GM23338 (cell line): ENCODE measurements at regions not wholly inside any gene's neighbourhood (a gene's known extent, or its start where the extent isn't known, plus 50 kb on each side); places are given as distances from the start of the nearest gene placed in this dataset.

Source experiments
- ATAC-seq: fragments of 200-7000 bp; cut with Tn5 transposase; 3 replicates; pipeline ENCODE4 v1.9.1; 2020
- DNase-seq: peaks from one replicate; pipeline ENCODE4 v3.0.0-alpha.2; 2015; ENCODE audit warnings: low spot score
- H2AFZ ChIP-seq: fragments of 200-600 bp; sonication (generic); 2 replicates; pipeline ENCODE4 v1.8.0; 2016; ENCODE audit warnings: antibody characterized with exemption, mild to moderate bottlenecking, moderate library complexity
- H3F3A ChIP-seq: fragments of 200-600 bp; sonication (generic); replicated peaks from 2 replicates; pipeline ENCODE4 v1.8.0; 2017; ENCODE audit warnings: antibody characterized with exemption, mixed run types, low read depth
- H3K27ac ChIP-seq: fragments of 200-600 bp; sonication (generic); 2 replicates; pipeline ENCODE4 v1.6.1; 2016; ENCODE audit warnings: low read depth
- H3K27me3 ChIP-seq: fragments of 200-600 bp; sonication (generic); 2 replicates; pipeline ENCODE4 v1.8.0; 2016; ENCODE audit warnings: mild to moderate bottlenecking, mixed run types, moderate library complexity; ENCODE audit not compliant: insufficient read depth
- H3K36me3 ChIP-seq: fragments of 200-600 bp; sonication (generic); 2 replicates; pipeline ENCODE4 v1.8.0; 2016; ENCODE audit warnings: mild to moderate bottlenecking; ENCODE audit not compliant: insufficient read depth
- H3K4me1 ChIP-seq: fragments of 200-600 bp; sonication (generic); 2 replicates; pipeline ENCODE4 v1.8.0; 2016; ENCODE audit warnings: mild to moderate bottlenecking, moderate library complexity; ENCODE audit not compliant: insufficient read depth
- H3K4me2 ChIP-seq: fragments of 200-600 bp; sonication (generic); 2 replicates; pipeline ENCODE4 v1.7.1; 2017; ENCODE audit warnings: mixed run types
- H3K4me3 ChIP-seq: fragments of 200-600 bp; sonication (generic); 2 replicates; pipeline ENCODE4 v1.6.1; 2016; ENCODE audit warnings: mixed run types
- H3K79me2 ChIP-seq: fragments of 200-600 bp; sonication (generic); replicated peaks from 2 replicates; pipeline ENCODE4 v1.8.0; 2017; ENCODE audit warnings: mild to moderate bottlenecking; ENCODE audit not compliant: insufficient read depth
- H3K9me2 ChIP-seq: fragments of 200-600 bp; sonication (generic); 2 replicates; pipeline ENCODE4 v1.8.0; 2017; ENCODE audit not compliant: insufficient read depth
- H4K20me1 ChIP-seq: fragments of 200-600 bp; sonication (generic); replicated peaks from 2 replicates; pipeline ENCODE4 v1.8.0; 2017; ENCODE audit warnings: mild to moderate bottlenecking; ENCODE audit not compliant: insufficient read depth
- H3K27ac Mint-ChIP-seq: 2 replicates; pipeline ENCODE4 v1.8.0; 2020; ENCODE audit warnings: inconsistent platforms, mild to moderate bottlenecking, moderate library complexity, mixed read lengths
- H3K27me3 Mint-ChIP-seq: 3 replicates; pipeline ENCODE4 v1.8.0; 2022; ENCODE audit warnings: low read depth, mild to moderate bottlenecking, moderate library complexity, mixed read lengths, inconsistent platforms; ENCODE audit not compliant: insufficient read depth, poor library complexity
- H3K36me3 Mint-ChIP-seq: 3 replicates; pipeline ENCODE4 v1.8.0; 2021; ENCODE audit warnings: low read depth, mild to moderate bottlenecking, inconsistent platforms, moderate library complexity, mixed read lengths
- H3K4me1 Mint-ChIP-seq: 3 replicates; pipeline ENCODE4 v1.8.0; 2020; ENCODE audit warnings: mild to moderate bottlenecking, inconsistent platforms, mixed read lengths
- H3K4me3 Mint-ChIP-seq: 3 replicates; pipeline ENCODE4 v1.8.0; 2021; ENCODE audit warnings: moderate library complexity, mild to moderate bottlenecking, inconsistent platforms, mixed read lengths
- H3K9me3 Mint-ChIP-seq: 3 replicates; pipeline ENCODE4 v1.8.0; 2020; ENCODE audit warnings: moderate library complexity, mild to moderate bottlenecking, inconsistent platforms, mixed read lengths
- CREB1 ChIP-seq: fragments of 250-450 bp; sonication (Bioruptor Pico); IDR thresholded peaks from 2 replicates; pipeline ENCODE4 v1.5.0; 2020; ENCODE audit warnings: low read depth, mild to moderate bottlenecking, moderate library complexity
- EZH2 ChIP-seq: fragments of 200-600 bp; sonication (generic); IDR thresholded peaks from one replicate; pipeline ENCODE4 v1.8.0; 2017; ENCODE audit warnings: antibody characterized with exemption, mild to moderate bottlenecking, low read depth; ENCODE audit not compliant: unreplicated experiment
- EZH2phosphoT487 ChIP-seq: fragments of 200-600 bp; sonication (generic); IDR thresholded peaks from one replicate; pipeline ENCODE4 v1.8.1; 2018; ENCODE audit warnings: antibody characterized with exemption; ENCODE audit not compliant: unreplicated experiment
- JUNB ChIP-seq: IDR thresholded peaks from one replicate; pipeline ENCODE4 v1.6.1; 2016; ENCODE audit warnings: antibody characterized with exemption; ENCODE audit not compliant: unreplicated experiment
- NANOG ChIP-seq: IDR thresholded peaks from 2 replicates; pipeline ENCODE4 v1.6.1; 2016; ENCODE audit warnings: antibody characterized with exemption, borderline replicate concordance
- POLR2AphosphoS5 ChIP-seq: IDR thresholded peaks from 2 replicates; pipeline ENCODE4 v1.6.1; 2016; ENCODE audit warnings: antibody characterized with exemption, low read depth
- STAT1 ChIP-seq: IDR thresholded peaks from one replicate; pipeline ENCODE4 v1.6.1; 2016; ENCODE audit warnings: antibody characterized with exemption; ENCODE audit not compliant: unreplicated experiment
- ZNF114 ChIP-seq: fragments of 250-450 bp; sonication (Bioruptor Pico); IDR thresholded peaks from 2 replicates; pipeline ENCODE4 v1.5.0; 2020; ENCODE audit warnings: mild to moderate bottlenecking, moderate library complexity
- ZNF331 ChIP-seq: fragments of 250-450 bp; sonication (Bioruptor Pico); IDR thresholded peaks from 2 replicates; pipeline ENCODE4 v1.5.0; 2020; ENCODE audit warnings: low read depth, mild to moderate bottlenecking, moderate library complexity
- TF ChIP-seq, protein P1 (sequence below): IDR thresholded peaks from 2 replicates; pipeline ENCODE4 v1.6.1; 2016; ENCODE audit warnings: antibody characterized with exemption
- TF ChIP-seq, protein P2 (sequence below): IDR thresholded peaks from one replicate; pipeline ENCODE4 v1.6.1; 2018; ENCODE audit warnings: antibody characterized with exemption; ENCODE audit not compliant: unreplicated experiment
- TF ChIP-seq, protein P3 (sequence below), 2 experiments: fragments of 200-600 bp in 1 of 2; sonication (generic) in 1 of 2; conservative IDR thresholded peaks; 2 replicates each; pipeline versions ENCODE4 v1.5.1 to v1.6.1; 2016 to 2017; ENCODE audit warnings: antibody characterized with exemption in 2 of 2, low read depth in 2 of 2, mild to moderate bottlenecking in 2 of 2, moderate library complexity in 1 of 2
- TF ChIP-seq, protein P4 (sequence below): fragments of 250-450 bp; sonication (Bioruptor Pico); IDR thresholded peaks from 2 replicates; pipeline ENCODE4 v1.5.0; 2020; ENCODE audit warnings: mild to moderate bottlenecking, moderate library complexity

DNA sequence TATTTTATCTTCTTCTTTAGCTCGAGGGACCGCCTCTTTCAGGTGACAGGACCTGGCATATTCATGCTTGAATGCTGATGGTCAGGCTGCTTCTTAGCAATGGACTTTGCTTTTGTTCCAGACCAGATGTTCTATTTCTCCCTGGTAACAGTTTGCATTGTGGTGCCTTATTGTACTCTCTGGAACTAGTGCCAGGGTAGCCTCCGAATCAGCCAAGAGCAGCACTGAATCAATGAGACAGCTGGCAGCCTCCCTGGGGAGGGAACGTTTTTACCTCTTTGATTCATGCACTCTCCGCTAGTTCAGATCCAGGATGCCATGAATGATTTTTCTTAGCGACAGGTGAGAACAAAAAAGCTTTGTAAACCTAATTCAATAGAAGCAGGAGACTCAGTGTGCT is 54.1 kb upstream of the NXPH1 start:
- H3K27me3 Mint-ChIP-seq = no peaks in the 10 kb centered on the region
- no peak for DNase-seq
- Histone ChIP-seq H3K4me1 (peaks cover 22% of the 10 kb centered on the region), H3K9me2 (peaks cover 10% of the 10 kb centered on the region; the same call in 1 of the 2 replicates), H4K20me1 (no peaks in the 10 kb centered on the region), H3K4me3 (no peak overlapping the region), H3K36me3 (no peaks in the 10 kb centered on the region), H3K79me2 (no peaks in the 10 kb centered on the region), H3K27ac (no peak overlapping the region), H3K4me2 (peak overlapping the region; percentile 28; the same call in 1 of the 2 replicates), H3K27me3 (no peaks in the 10 kb centered on the region), H3F3A (no peaks in the 10 kb centered on the region), H2AFZ (peak overlapping the region; percentile 49; the same call in 1 of the 2 replicates)
- H3K36me3 Mint-ChIP-seq = peaks cover 15% of the 10 kb centered on the region
- no peaks in the 10 kb centered on the region; the same call in 2 of the 3 replicates for H3K4me1 Mint-ChIP-seq
- no peak; the same call in 2 of the 3 replicates for ATAC-seq
- no peak overlapping the region for H3K4me3 Mint-ChIP-seq
- TF ChIP-seq EZH2phosphoT487 (no peak), ZNF114 (no peak), STAT1 (no peak), CREB1 (CRISPR knock-in tag) (no peak), NANOG (no peak), POLR2AphosphoS5 (no peak), JUNB (no peak), EZH2 (no peak), ZNF331 (no peak)
- TF ChIP-seq, protein P1, sequence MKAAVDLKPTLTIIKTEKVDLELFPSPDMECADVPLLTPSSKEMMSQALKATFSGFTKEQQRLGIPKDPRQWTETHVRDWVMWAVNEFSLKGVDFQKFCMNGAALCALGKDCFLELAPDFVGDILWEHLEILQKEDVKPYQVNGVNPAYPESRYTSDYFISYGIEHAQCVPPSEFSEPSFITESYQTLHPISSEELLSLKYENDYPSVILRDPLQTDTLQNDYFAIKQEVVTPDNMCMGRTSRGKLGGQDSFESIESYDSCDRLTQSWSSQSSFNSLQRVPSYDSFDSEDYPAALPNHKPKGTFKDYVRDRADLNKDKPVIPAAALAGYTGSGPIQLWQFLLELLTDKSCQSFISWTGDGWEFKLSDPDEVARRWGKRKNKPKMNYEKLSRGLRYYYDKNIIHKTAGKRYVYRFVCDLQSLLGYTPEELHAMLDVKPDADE = no peak
- TF ChIP-seq, protein P2, sequence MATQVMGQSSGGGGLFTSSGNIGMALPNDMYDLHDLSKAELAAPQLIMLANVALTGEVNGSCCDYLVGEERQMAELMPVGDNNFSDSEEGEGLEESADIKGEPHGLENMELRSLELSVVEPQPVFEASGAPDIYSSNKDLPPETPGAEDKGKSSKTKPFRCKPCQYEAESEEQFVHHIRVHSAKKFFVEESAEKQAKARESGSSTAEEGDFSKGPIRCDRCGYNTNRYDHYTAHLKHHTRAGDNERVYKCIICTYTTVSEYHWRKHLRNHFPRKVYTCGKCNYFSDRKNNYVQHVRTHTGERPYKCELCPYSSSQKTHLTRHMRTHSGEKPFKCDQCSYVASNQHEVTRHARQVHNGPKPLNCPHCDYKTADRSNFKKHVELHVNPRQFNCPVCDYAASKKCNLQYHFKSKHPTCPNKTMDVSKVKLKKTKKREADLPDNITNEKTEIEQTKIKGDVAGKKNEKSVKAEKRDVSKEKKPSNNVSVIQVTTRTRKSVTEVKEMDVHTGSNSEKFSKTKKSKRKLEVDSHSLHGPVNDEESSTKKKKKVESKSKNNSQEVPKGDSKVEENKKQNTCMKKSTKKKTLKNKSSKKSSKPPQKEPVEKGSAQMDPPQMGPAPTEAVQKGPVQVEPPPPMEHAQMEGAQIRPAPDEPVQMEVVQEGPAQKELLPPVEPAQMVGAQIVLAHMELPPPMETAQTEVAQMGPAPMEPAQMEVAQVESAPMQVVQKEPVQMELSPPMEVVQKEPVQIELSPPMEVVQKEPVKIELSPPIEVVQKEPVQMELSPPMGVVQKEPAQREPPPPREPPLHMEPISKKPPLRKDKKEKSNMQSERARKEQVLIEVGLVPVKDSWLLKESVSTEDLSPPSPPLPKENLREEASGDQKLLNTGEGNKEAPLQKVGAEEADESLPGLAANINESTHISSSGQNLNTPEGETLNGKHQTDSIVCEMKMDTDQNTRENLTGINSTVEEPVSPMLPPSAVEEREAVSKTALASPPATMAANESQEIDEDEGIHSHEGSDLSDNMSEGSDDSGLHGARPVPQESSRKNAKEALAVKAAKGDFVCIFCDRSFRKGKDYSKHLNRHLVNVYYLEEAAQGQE = no peak
- TF ChIP-seq, protein P3, sequence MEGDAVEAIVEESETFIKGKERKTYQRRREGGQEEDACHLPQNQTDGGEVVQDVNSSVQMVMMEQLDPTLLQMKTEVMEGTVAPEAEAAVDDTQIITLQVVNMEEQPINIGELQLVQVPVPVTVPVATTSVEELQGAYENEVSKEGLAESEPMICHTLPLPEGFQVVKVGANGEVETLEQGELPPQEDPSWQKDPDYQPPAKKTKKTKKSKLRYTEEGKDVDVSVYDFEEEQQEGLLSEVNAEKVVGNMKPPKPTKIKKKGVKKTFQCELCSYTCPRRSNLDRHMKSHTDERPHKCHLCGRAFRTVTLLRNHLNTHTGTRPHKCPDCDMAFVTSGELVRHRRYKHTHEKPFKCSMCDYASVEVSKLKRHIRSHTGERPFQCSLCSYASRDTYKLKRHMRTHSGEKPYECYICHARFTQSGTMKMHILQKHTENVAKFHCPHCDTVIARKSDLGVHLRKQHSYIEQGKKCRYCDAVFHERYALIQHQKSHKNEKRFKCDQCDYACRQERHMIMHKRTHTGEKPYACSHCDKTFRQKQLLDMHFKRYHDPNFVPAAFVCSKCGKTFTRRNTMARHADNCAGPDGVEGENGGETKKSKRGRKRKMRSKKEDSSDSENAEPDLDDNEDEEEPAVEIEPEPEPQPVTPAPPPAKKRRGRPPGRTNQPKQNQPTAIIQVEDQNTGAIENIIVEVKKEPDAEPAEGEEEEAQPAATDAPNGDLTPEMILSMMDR (conservative IDR thresholded peaks at IDR 0.05; ENCODE audit: low read depth in 2 of 2) = no peak
- TF ChIP-seq, protein P4, sequence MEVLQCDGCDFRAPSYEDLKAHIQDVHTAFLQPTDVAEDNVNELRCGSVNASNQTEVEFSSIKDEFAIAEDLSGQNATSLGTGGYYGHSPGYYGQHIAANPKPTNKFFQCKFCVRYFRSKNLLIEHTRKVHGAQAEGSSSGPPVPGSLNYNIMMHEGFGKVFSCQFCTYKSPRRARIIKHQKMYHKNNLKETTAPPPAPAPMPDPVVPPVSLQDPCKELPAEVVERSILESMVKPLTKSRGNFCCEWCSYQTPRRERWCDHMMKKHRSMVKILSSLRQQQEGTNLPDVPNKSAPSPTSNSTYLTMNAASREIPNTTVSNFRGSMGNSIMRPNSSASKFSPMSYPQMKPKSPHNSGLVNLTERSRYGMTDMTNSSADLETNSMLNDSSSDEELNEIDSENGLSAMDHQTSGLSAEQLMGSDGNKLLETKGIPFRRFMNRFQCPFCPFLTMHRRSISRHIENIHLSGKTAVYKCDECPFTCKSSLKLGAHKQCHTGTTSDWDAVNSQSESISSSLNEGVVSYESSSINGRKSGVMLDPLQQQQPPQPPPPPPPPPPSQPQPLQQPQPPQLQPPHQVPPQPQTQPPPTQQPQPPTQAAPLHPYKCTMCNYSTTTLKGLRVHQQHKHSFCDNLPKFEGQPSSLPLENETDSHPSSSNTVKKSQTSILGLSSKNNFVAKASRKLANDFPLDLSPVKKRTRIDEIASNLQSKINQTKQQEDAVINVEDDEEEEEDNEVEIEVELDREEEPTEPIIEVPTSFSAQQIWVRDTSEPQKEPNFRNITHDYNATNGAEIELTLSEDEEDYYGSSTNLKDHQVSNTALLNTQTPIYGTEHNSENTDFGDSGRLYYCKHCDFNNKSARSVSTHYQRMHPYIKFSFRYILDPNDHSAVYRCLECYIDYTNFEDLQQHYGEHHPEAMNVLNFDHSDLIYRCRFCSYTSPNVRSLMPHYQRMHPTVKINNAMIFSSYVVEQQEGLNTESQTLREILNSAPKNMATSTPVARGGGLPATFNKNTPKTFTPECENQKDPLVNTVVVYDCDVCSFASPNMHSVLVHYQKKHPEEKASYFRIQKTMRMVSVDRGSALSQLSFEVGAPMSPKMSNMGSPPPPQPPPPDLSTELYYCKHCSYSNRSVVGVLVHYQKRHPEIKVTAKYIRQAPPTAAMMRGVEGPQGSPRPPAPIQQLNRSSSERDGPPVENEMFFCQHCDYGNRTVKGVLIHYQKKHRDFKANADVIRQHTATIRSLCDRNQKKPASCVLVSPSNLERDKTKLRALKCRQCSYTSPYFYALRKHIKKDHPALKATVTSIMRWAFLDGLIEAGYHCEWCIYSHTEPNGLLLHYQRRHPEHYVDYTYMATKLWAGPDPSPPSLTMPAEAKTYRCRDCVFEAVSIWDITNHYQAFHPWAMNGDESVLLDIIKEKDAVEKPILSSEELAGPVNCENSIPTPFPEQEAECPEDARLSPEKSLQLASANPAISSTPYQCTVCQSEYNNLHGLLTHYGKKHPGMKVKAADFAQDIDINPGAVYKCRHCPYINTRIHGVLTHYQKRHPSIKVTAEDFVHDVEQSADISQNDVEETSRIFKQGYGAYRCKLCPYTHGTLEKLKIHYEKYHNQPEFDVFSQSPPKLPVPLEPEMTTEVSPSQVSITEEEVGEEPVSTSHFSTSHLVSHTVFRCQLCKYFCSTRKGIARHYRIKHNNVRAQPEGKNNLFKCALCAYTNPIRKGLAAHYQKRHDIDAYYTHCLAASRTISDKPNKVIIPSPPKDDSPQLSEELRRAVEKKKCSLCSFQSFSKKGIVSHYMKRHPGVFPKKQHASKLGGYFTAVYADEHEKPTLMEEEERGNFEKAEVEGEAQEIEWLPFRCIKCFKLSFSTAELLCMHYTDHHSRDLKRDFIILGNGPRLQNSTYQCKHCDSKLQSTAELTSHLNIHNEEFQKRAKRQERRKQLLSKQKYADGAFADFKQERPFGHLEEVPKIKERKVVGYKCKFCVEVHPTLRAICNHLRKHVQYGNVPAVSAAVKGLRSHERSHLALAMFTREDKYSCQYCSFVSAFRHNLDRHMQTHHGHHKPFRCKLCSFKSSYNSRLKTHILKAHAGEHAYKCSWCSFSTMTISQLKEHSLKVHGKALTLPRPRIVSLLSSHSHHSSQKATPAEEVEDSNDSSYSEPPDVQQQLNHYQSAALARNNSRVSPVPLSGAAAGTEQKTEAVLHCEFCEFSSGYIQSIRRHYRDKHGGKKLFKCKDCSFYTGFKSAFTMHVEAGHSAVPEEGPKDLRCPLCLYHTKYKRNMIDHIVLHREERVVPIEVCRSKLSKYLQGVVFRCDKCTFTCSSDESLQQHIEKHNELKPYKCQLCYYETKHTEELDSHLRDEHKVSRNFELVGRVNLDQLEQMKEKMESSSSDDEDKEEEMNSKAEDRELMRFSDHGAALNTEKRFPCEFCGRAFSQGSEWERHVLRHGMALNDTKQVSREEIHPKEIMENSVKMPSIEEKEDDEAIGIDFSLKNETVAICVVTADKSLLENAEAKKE = no peak
- H3K27ac Mint-ChIP-seq = no peak overlapping the region
- H3K9me3 Mint-ChIP-seq = peaks cover 13% of the 10 kb centered on the region
